ENCODE measurements at regions not wholly inside any gene's neighbourhood (a gene's known extent, or its start where the extent isn't known, plus 50 kb on each side); places are given as distances from the start of the nearest gene placed in this dataset.

- BruUV-seq (replicated peaks), result no TSS peak
- in situ Hi-C loops (cut with HindIII; ENCODE audit: low pct_unique_long_range_greater_than_20kb, low sequenced_read_pairs) (no loop called here), intact Hi-C loops (cut with micrococcal nuclease; ENCODE audit: unreplicated experiment) (no loop called here)
- CTCF ChIA-PET, result no interaction called here
- Histone ChIP-seq H3K36me3 (ENCODE audit: control insufficient read depth, insufficient read depth, low read length) (no peaks in the 10 kb centered on the region), H3K9me3 (ENCODE audit: control insufficient read depth, insufficient read depth, low read depth, low read length) (no peaks in the 10 kb centered on the region), H3K27me3 (ENCODE audit: control insufficient read depth, insufficient read depth, low read length) (no peaks in the 10 kb centered on the region; the same call in 1 of the 2 replicates), H3K4me1 (ENCODE audit: control insufficient read depth, insufficient read depth, low read length) (no peaks in the 10 kb centered on the region), H3K27ac (ENCODE audit: low read length) (no peak overlapping the region), H3K4me3 (ENCODE audit: low read depth in 2 of 2, low read length in 2 of 2) (no peak overlapping the region)
- no peak for TF ChIP-seq SIN3A (IDR thresholded peaks at IDR 0.05; ENCODE audit: borderline replicate concordance, insufficient read depth, low read depth, low read length)
- TF ChIP-seq CTCF (IDR thresholded peaks at IDR 0.05), result no peak
- TF ChIP-seq REST (IDR thresholded peaks at IDR 0.05; ENCODE audit: insufficient read depth in 1 of 2, low read depth in 2 of 2, low read length in 1 of 2), result peak in 1 of 2 experiments; percentile 61; a peak in 1 of 4 replicates
- POLR2A ChIA-PET, result no interaction called here
- ATAC-seq (no peak; the same call in 1 of the 2 replicates), DNase-seq (ENCODE audit: low read depth, low spot score) (no peak)
These were observed 97.4 kb downstream of the YTHDF1 start for GRCh38 chr20:63118303-63119120.

- Histone ChIP-seq H3K27ac (ENCODE audit: low read length) (no peak overlapping the region), H3K4me1 (ENCODE audit: control insufficient read depth, insufficient read depth, low read length) (no peaks in the 10 kb centered on the region), H3K27me3 (ENCODE audit: control insufficient read depth, insufficient read depth, low read length) (no peaks in the 10 kb centered on the region; the same call in 1 of the 2 replicates), H3K9me3 (ENCODE audit: control insufficient read depth, insufficient read depth, low read depth, low read length) (no peaks in the 10 kb centered on the region), H3K4me3 (ENCODE audit: low read depth in 2 of 2, low read length in 2 of 2) (no peak overlapping the region), H3K36me3 (ENCODE audit: control insufficient read depth, insufficient read depth, low read length) (no peaks in the 10 kb centered on the region)
- no TSS peak for BruUV-seq (replicated peaks)
- TF ChIP-seq TCF7L2 (IDR thresholded peaks at IDR 0.05; ENCODE audit: low read depth, low read length) (no peak), SIN3A (IDR thresholded peaks at IDR 0.05; ENCODE audit: borderline replicate concordance, insufficient read depth, low read depth, low read length) (no peak), CTCF (IDR thresholded peaks at IDR 0.05) (no peak), REST (IDR thresholded peaks at IDR 0.05; ENCODE audit: insufficient read depth in 1 of 2, low read depth in 2 of 2, low read length in 1 of 2) (no peak), POLR2AphosphoS5 (IDR thresholded peaks at IDR 0.05; ENCODE audit: low read depth, low read length) (no peak)
- intact Hi-C loops (cut with micrococcal nuclease; ENCODE audit: unreplicated experiment), result no loop called here
- no peak; the same call in 1 of the 2 replicates for ATAC-seq
- in situ Hi-C loops (cut with HindIII; ENCODE audit: low pct_unique_long_range_greater_than_20kb, low sequenced_read_pairs), result no loop called here
- ChIA-PET POLR2A (no interaction called here), CTCF (no interaction called here)
- no peak for DNase-seq (ENCODE audit: low read depth, low spot score)
These were observed 98.1 kb downstream of the YTHDF1 start for GRCh38 chr20:63117661-63118302.
